NB4 (cell line): ENCODE measurements at regions not wholly inside any gene's neighbourhood (a gene's known extent, or its start where the extent isn't known, plus 50 kb on each side); places are given as distances from the start of the nearest gene placed in this dataset.

ENCODE experiments used
- DNase-seq: peaks from one replicate; pipeline ENCODE4 v3.0.0; 2010; ENCODE audit warnings: low read depth
- H3K4me3 ChIP-seq: one replicate; pipeline ENCODE4 v1.5.1; 2011; ENCODE audit warnings: mild to moderate bottlenecking, low read depth, low read length, moderate library complexity
- CTCF ChIP-seq: IDR thresholded peaks from one replicate; pipeline ENCODE4 v1.5.1; 2012; ENCODE audit warnings: low read depth, low read length
- MAX ChIP-seq: IDR thresholded peaks from 2 replicates; pipeline ENCODE4 v1.6.1; 2011; ENCODE audit warnings: low read depth, low read length
- MYC ChIP-seq: IDR thresholded peaks from 2 replicates; pipeline ENCODE4 v1.6.1; 2011; ENCODE audit warnings: low read depth, low read length
- POLR2A ChIP-seq: IDR thresholded peaks from 2 replicates; pipeline ENCODE4 v1.6.1; 2011; ENCODE audit warnings: mild to moderate bottlenecking; ENCODE audit not compliant: insufficient read length; ENCODE audit errors: extremely low read depth

- no peak for DNase-seq
- TF ChIP-seq MAX (no peak), POLR2A (no peak), CTCF (no peak), MYC (no peak)
- H3K4me3 ChIP-seq: no peak overlapping the region
These were observed 259.6 kb downstream of the RPS24 start for GRCh38 chr10:78292982-78293865.

GRCh38 chr10:78295242-78295641, 261.6 kb downstream of the RPS24 start:
- TF ChIP-seq CTCF (no peak), MAX (no peak), POLR2A (no peak), MYC (no peak)
- H3K4me3 ChIP-seq: no peak overlapping the region
- no peak for DNase-seq

- TF ChIP-seq MAX: no peak
- TF ChIP-seq CTCF: no peak
- no peak for TF ChIP-seq POLR2A
- no peak for TF ChIP-seq MYC
- no peak for DNase-seq
These were observed 263.1 kb downstream of the RPS24 start for GRCh38 chr10:78296785-78297184.

GRCh38 chr10:78297997-78298396, 264.3 kb downstream of the RPS24 start:
- no peak overlapping the region for H3K4me3 ChIP-seq
- no peak for DNase-seq
- no peak for TF ChIP-seq CTCF
- no peak for TF ChIP-seq MYC
- TF ChIP-seq POLR2A: no peak
- no peak for TF ChIP-seq MAX

More at GRCh38 chr10:78296785-78297184, 263.1 kb downstream of the RPS24 start:
- H3K4me3 ChIP-seq: no peak overlapping the region

- H3K4me3 ChIP-seq: no peak overlapping the region
- no peak for DNase-seq
- TF ChIP-seq MYC: no peak
- no peak for TF ChIP-seq MAX
- TF ChIP-seq POLR2A: no peak
- no peak for TF ChIP-seq CTCF
These were observed 265.2 kb downstream of the RPS24 start for GRCh38 chr10:78298835-78299234.
